Raji (cell line): ENCODE measurements at regions not wholly inside any gene's neighbourhood (a gene's known extent, or its start where the extent isn't known, plus 50 kb on each side); places are given as distances from the start of the nearest gene placed in this dataset.

Source experiments
- POLR2A ChIP-seq: IDR thresholded peaks from 2 replicates; pipeline ENCODE4 v1.6.1; 2011; ENCODE audit warnings: low read depth, low read length, control low read depth; ENCODE audit not compliant: insufficient read depth

- TF ChIP-seq POLR2A, result no peak
Observed at GRCh38 chr1:87398641-87399040, 70.0 kb downstream of the LMO4 start.

GRCh38 chr1:87399264-87399663, 70.6 kb downstream of the LMO4 start:
- no peak for TF ChIP-seq POLR2A

DNA sequence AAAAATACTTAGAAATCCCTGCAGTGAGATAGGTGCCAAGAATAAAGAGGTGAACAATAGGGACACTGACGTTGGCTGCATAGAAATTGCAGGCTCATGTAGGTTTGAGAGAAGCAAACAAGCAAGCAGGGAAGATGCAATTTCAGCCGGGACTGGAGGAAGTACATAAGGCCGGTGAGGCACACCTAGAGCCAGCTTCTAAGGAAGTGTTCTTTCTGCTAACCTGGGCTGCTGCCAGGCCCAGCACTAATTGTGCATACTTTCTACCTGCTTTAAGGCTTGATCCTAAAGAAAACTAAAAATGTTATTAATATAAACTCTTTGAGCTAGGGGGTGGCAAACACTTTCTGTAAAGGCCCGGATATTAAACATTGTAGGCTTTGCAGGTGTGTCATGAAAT, 71.0 kb downstream of the LMO4 start:
- no peak for TF ChIP-seq POLR2A

DNA sequence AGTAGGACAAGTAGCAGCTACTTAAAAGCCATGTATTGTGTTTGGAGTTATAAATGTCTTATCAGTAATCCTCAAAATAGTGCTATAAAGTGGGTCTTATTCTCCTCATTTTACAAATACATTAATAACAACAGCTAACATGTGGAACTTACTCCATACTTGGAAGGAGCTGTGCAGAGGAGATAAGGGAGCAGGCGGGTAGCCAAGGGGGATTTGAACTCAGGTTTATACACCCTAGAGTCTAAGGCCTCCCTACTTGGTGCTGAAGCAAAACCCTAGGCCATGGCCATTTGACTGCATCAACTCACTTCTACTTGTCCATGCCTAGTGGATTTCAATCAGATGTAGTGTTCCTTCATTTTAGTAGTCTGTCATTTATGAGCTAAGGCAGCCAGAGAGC, 72.1 kb downstream of the LMO4 start:
- TF ChIP-seq POLR2A, result no peak

- TF ChIP-seq POLR2A, result no peak
Observed at GRCh38 chr1:87402241-87403002, 73.7 kb downstream of the LMO4 start.

DNA sequence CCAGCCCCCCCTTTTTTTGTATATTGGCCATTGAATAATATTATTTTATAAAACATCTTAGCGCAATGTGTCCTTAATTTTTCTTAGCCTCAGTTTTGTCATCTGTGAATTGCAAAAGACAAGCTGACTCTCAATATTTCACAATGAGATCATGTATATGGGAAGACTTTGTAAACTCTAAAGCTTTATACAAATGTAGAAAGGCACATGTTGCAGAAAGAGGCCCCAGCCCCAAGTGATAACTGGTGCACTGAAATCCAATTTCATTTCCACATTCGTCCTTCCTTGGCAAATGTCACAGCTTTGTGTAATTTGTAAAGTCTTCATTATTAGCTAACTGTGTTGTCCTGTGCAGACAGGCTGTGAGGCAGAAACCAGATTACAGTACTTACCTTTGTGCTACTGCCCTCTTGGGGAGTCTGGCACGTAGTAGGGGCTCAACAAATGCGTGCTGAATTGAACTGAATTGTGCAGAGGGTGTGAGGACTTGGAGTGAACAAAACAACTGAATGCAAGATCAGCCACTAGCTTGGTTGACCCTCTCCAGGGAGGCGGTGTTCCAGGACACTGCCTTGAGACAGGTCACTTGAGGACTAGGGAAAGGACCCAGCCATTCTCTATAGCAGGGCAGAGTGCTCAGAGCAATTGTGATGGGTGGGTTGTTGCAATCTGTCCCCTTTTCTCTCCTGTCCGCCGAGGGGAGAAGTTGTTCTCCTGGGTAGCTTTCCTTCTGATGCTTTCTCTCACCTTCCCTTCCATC, 74.6 kb downstream of the LMO4 start:
- TF ChIP-seq POLR2A, result no peak

DNA sequence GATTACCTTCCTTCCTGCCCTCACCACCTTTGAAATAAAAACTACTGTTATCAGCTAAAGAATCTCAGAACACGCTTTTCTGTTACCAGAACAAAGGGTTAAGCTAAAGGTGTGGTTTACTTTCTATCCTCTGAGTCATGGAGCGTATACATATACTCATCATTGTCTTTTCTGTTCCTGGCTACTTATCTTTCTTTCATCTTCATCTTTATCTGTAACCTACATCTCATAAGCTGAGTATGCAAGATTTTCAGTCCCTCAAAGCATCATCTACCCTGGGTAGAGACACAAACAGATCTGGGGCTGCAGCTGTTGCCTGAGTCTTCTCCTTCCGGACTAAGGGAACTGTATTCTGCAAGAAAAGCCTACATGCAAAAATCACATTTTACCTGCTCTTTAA, 75.6 kb downstream of the LMO4 start:
- no peak for TF ChIP-seq POLR2A

DNA sequence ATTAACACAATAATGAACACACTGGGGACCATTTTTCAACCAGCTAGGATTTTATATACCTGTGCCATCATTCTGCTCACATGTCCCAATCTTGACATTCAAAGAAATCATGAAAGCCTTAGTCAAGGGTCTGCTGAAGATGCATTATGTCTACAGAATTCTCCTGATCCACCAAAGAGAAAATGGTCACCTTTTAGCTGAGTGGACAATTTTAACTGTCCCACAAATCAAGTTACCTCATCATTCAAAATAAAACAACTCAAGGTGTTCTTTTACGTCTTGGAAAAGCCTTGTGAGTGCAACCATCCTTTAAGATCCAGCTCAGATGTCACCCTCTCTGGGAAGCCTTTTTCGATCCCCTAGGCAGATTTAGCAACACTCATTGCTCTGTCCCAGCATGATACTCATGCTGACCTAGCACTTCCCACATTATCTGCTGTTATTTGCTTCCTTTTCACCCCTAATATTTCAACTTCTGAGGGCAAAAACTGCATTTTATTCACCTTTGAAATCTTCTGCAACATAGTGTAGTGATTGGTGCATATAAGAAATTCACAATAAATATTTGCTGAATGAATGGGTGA, 80.1 kb downstream of the LMO4 start:
- no peak for TF ChIP-seq POLR2A

- TF ChIP-seq POLR2A, result no peak
Observed at GRCh38 chr1:87410776-87411480, 82.2 kb downstream of the LMO4 start.

DNA sequence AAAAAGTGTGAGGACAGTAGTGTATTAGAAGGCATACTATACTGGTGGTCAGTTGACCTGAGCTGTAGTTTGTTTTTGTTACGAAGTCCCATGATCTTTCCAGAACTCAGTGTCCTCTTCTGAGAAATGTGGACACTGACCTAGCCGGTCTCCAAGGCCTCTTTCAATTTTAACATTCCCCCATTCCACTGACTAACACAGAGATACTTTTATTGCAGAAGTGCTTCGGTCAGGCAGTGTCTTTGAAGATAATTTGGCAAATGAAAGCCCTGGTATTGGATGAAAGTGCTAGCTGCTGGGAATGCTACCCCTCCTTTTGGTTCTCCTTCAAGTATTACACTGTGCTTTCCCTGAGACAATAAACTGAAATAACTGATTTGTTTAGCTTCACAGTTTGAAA, 89.4 kb downstream of the LMO4 start:
- TF ChIP-seq POLR2A, result no peak

GRCh38 chr1:87421809-87422208, 93.1 kb downstream of the LMO4 start:
- no peak for TF ChIP-seq POLR2A

GRCh38 chr1:87424541-87424940, 95.9 kb downstream of the LMO4 start:
- TF ChIP-seq POLR2A, result no peak

GRCh38 chr1:87426463-87427249, 98.0 kb downstream of the LMO4 start:
- TF ChIP-seq POLR2A, result no peak

DNA sequence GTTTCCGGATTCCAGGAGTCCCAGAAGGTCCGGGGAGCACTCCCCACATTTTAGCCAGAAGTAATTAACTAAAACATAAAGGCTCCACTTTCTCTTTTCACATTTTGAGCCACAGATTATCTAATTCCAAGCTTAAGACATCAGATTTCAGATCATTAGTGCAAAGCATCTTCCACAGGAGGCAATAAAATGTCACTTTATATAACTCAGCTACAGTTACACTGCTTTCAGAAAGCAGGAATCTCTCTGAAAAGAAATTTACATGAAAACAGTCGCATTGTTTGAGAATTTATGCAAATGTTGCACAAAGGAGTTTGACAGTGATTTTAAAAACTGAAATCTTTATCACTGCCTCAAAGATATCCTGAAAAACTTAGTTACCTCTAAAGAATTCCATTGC, 99.7 kb downstream of the LMO4 start:
- TF ChIP-seq POLR2A, result no peak

- TF ChIP-seq POLR2A, result no peak
Observed at GRCh38 chr1:87428883-87429282, 100.2 kb downstream of the LMO4 start.
